GM21717 (cell line): ENCODE measurements at regions not wholly inside any gene's neighbourhood (a gene's known extent, or its start where the extent isn't known, plus 50 kb on each side); places are given as distances from the start of the nearest gene placed in this dataset.

Experiments used
- ATAC-seq: cut with Tn5 transposase; IDR thresholded peaks from one replicate; pipeline ENCODE4 v1.9.1; 2021; ENCODE audit warnings: mild to moderate bottlenecking, moderate library complexity; ENCODE audit not compliant: unreplicated experiment

GRCh38 chr13:34294483-34295129, 476.7 kb downstream of the RFC3 start:
- no peak for ATAC-seq

- ATAC-seq, result no peak
Measured at GRCh38 chr13:34300559-34300958, 482.6 kb downstream of the RFC3 start.

GRCh38 chr13:34302596-34302995, 484.6 kb downstream of the RFC3 start:
- ATAC-seq, result no peak

- no peak for ATAC-seq
Measured at GRCh38 chr13:34303346-34303745, 485.4 kb downstream of the RFC3 start.

GRCh38 chr13:34307607-34308006, 489.7 kb downstream of the RFC3 start:
- ATAC-seq, result no peak

GRCh38 chr13:34308725-34309124, 490.8 kb downstream of the RFC3 start:
- ATAC-seq, result no peak

GRCh38 chr13:34310539-34310938, 492.6 kb downstream of the RFC3 start:
- ATAC-seq, result no peak

- ATAC-seq, result no peak
Measured at GRCh38 chr13:34311251-34311650, 493.3 kb downstream of the RFC3 start.

GRCh38 chr13:34312578-34312977, 494.6 kb downstream of the RFC3 start:
- ATAC-seq, result no peak

GRCh38 chr13:34320084-34320483, 502.1 kb downstream of the RFC3 start:
- ATAC-seq, result no peak

- ATAC-seq, result no peak
Measured at GRCh38 chr13:34322014-34322742, 504.2 kb downstream of the RFC3 start.

GRCh38 chr13:34322743-34323074, 504.8 kb downstream of the RFC3 start:
- no peak for ATAC-seq

GRCh38 chr13:34335014-34336007, 517.4 kb downstream of the RFC3 start:
- no peak for ATAC-seq

- no peak for ATAC-seq
Measured at GRCh38 chr13:34338102-34338501, 520.2 kb downstream of the RFC3 start.

- no peak for ATAC-seq
Measured at GRCh38 chr13:34340534-34340933, 522.6 kb downstream of the RFC3 start.

GRCh38 chr13:34343413-34343940, 525.5 kb downstream of the RFC3 start:
- no peak for ATAC-seq

- no peak for ATAC-seq
Measured at GRCh38 chr13:34344816-34345215, 526.9 kb downstream of the RFC3 start.

- ATAC-seq, result no peak
Measured at GRCh38 chr13:34345258-34345965, 527.5 kb downstream of the RFC3 start.

- ATAC-seq, result no peak
Measured at GRCh38 chr13:34346626-34347025, 528.7 kb downstream of the RFC3 start.

GRCh38 chr13:34347784-34348573, 530.0 kb downstream of the RFC3 start:
- no peak for ATAC-seq
